GM19240 (cell line): ENCODE measurements at regions not wholly inside any gene's neighbourhood (a gene's known extent, or its start where the extent isn't known, plus 50 kb on each side); places are given as distances from the start of the nearest gene placed in this dataset.

ENCODE experiments used
- DNase-seq: peaks from one replicate; pipeline ENCODE4 v3.0.0; 2011; ENCODE audit warnings: low spot score; ENCODE audit not compliant: insufficient read length

- DNase-seq: no peak
Observed at GRCh38 chr6:50608421-50608820, 104.9 kb upstream of the TFAP2D start.

GRCh38 chr6:50610562-50610961, 102.8 kb upstream of the TFAP2D start:
- DNase-seq: no peak

GRCh38 chr6:50635429-50635828, 77.9 kb upstream of the TFAP2D start:
- no peak for DNase-seq

- no peak for DNase-seq
Observed at GRCh38 chr6:50637267-50637666, 76.1 kb upstream of the TFAP2D start.

GRCh38 chr6:50649086-50649485, 64.2 kb upstream of the TFAP2D start:
- DNase-seq: no peak

DNA sequence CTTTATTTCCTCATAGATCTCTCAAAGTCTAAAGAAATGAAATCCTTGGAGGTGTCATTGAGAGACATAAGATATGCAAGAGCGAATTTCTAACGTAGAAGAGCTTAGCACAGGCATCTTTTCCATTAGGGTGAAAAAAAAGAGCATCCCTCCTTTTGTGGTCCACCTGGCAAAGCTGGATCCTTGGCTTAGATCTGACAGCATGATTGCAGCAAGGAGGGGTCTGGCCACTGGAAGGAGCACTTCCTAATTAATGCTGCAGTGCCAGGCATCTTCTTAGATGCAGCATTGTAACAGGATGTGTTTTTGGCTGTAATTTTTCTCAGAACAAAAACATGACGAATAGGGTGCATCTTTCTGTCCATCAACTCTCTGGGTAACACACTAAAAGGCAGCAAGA, 60.1 kb upstream of the TFAP2D start:
- DNase-seq: no peak

DNA sequence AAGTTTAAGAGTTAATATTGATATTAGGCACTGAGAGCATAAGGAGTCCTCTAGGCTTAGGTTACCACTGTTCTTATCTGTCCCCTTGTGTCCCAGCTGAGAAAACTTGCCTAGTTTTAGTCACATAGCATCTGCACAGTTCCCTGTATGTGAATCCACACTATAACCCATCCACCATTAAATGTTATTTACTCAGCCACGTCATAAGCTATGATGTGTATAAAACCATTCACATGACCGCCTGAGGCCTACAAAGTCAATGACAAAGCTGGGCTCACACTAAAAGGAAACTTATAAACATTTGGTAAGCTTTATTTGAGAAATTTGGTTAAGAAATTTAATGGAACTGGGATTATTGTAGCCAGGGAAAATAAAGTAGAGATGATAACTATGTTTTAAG, 59.2 kb upstream of the TFAP2D start:
- DNase-seq: no peak

- DNase-seq: peak; percentile 4
Observed at GRCh38 chr6:50655848-50656453, 57.4 kb upstream of the TFAP2D start.

DNA sequence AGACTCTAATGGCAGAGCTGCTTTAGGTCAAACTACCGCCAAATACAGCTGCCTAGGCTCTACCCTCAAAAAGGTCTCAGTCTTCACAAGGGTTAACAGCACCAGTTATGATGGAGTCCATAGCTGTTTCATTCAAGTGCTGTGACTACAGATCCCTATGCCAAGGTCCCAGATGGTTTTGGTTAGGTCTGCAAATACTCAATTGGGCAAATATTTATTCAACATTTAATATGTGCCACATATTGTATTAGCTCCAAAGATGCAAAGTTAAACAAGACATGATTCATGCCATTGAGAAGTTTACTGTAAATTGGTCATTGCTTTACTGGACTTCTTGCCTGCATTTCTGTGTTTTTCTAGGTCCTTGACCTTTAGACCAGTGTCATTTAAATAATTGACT, 55.8 kb upstream of the TFAP2D start:
- no peak for DNase-seq

- DNase-seq: no peak
Observed at GRCh38 chr6:50658561-50658960, 54.8 kb upstream of the TFAP2D start.

- DNase-seq: no peak
Observed at GRCh38 chr6:50661636-50662035, 51.7 kb upstream of the TFAP2D start.
